HFF-Myc (cell line): ENCODE measurements at regions not wholly inside any gene's neighbourhood (a gene's known extent, or its start where the extent isn't known, plus 50 kb on each side); places are given as distances from the start of the nearest gene placed in this dataset.

Source experiments
- DNase-seq: peaks from one replicate; pipeline ENCODE4 v3.0.0-alpha.2; 2011; ENCODE audit warnings: low read depth; ENCODE audit errors: extremely low read depth
- H3K4me3 ChIP-seq: replicated peaks from 2 replicates; pipeline ENCODE4 v1.5.1; 2011; ENCODE audit warnings: low read depth, mild to moderate bottlenecking, control low read depth, low read length
- TF ChIP-seq, protein P1 (sequence below): IDR thresholded peaks from 2 replicates; pipeline ENCODE4 v1.5.1; 2012; ENCODE audit warnings: mild to moderate bottlenecking, low read depth, low read length, control low read depth; ENCODE audit errors: missing control alignments

DNA sequence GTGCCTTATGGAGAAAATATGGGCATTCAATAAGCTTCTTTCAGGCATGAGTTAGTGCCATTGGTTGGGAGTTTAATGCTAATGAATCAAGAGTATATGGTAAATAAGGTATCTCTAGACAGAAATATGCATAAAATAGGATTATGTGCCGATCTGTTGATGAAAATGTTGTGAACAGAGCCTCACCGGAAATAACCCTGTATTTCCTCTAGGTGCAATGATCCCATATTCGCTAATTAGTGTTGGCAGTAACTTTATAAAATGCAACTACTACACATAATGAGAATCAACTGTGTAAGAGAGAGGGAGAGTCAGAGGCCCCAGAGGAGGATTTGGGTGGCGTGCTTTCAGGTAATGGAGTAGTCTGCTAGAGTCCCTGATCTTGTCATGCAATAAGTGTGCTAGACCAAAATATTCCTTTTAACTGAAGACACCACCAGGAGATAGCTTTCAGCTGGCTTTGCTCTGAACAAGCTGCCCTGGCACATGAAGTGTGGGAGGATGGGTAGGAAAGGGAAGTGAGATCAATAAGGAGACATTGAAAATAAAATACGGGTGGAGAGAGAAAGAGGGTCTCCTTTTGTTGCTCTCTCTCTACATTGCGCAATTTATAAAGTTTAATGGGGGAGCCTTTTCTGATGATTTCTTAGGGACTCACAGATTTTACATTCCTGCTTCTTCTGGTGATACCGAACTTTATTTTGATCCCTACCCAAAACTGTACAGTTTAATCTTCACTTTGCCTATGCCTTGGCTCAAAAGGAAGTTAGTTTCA is 68.6 kb upstream of the PLXNC1 start:
- no peak for DNase-seq
- TF ChIP-seq, protein P1, sequence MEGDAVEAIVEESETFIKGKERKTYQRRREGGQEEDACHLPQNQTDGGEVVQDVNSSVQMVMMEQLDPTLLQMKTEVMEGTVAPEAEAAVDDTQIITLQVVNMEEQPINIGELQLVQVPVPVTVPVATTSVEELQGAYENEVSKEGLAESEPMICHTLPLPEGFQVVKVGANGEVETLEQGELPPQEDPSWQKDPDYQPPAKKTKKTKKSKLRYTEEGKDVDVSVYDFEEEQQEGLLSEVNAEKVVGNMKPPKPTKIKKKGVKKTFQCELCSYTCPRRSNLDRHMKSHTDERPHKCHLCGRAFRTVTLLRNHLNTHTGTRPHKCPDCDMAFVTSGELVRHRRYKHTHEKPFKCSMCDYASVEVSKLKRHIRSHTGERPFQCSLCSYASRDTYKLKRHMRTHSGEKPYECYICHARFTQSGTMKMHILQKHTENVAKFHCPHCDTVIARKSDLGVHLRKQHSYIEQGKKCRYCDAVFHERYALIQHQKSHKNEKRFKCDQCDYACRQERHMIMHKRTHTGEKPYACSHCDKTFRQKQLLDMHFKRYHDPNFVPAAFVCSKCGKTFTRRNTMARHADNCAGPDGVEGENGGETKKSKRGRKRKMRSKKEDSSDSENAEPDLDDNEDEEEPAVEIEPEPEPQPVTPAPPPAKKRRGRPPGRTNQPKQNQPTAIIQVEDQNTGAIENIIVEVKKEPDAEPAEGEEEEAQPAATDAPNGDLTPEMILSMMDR, result no peak
- H3K4me3 ChIP-seq, result no peak overlapping the region

DNA sequence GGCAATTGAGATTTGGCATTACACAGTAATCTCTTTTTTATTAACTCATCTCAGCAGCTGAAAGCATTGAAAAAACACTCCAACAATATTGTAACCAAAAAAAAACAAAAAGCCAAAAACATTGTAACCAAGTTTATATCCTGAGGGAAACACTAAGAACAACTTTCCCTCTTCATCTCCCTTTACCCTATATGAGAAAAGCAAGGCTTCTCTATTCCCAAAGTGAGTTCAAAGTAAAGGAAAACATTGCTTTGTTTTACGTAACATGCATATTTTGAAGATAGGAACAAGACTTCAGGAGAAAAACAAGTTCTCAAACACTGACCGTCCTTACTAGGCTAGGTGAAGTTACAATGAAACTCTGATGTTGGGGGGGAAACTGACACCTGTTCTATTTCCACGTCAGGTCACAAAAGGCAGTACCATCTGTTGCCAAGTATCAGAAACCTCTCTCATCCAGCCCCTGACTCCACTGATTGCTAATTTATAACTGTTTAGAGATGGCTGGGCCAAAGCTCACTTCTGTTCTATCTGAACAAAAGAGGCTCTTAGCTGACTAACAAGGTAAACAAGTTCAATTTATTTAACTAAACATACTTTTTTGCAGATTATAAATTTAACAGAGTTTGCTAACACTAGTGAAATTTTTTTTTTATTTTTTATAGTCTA is 67.9 kb upstream of the PLXNC1 start:
- TF ChIP-seq, protein P1, result no peak
- DNase-seq, result no peak
- no peak overlapping the region for H3K4me3 ChIP-seq

DNA sequence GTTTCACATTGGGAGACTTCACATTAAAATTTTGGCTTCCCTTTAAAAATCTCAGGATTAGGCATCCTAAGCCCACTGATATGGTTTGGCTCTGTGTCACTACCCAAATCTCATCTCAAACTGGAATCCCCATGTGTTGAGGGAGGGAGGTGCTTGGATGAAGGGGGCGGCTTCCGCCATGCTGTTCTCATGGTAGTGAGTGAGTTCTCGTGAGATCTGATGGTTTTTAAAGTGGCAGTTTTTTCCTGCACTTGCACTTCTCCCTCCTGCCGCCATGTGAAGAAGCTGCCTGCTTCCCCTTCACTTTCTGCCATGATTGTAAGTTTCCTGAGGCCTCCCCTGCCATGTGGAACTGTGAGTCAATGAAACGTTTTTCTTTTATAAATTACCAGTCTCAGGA is 65.7 kb upstream of the PLXNC1 start:
- TF ChIP-seq, protein P1, result no peak
- H3K4me3 ChIP-seq, result no peak overlapping the region
- DNase-seq, result no peak

DNA sequence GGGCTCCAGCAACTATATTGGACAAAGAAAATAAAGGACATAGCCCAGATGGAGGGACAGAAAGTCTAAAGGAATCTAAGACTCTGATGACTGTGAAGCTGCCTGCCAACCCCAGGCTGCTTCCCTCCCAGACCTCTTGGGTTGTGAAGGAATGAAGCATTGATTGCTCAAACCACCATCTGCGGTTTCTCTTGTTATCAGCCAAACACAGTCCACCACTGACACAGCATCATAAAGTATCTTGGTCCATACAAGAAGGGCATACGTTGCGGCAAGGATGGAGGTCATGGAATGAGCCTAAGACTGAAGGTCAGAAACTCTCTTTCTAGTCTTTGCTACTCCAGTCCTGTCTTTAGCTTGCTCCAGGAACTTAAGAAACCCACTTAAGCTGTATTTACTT is 58.5 kb upstream of the PLXNC1 start:
- DNase-seq, result no peak
- TF ChIP-seq, protein P1, result no peak
- no peak overlapping the region for H3K4me3 ChIP-seq

DNA sequence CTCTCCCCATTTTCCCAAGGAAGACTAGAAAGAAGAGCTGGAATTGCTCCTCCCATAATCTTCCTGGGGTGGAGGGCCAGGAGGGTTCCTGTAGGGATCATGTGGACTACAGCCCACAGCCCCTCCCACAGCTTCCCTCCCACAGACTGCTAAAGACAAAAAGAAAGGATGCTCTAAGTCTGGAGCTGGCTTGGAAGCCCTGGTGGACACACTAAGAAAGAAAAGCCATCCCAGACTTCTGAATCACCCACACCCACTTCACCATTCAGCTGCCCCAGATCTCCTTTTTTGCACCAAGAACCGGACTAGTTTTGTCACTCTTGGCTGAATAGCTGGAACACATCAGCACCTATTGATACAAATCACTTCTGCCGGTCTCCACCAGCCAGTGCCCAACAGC is 56.8 kb upstream of the PLXNC1 start:
- no peak for DNase-seq
- H3K4me3 ChIP-seq, result no peak overlapping the region
- TF ChIP-seq, protein P1, result no peak

DNA sequence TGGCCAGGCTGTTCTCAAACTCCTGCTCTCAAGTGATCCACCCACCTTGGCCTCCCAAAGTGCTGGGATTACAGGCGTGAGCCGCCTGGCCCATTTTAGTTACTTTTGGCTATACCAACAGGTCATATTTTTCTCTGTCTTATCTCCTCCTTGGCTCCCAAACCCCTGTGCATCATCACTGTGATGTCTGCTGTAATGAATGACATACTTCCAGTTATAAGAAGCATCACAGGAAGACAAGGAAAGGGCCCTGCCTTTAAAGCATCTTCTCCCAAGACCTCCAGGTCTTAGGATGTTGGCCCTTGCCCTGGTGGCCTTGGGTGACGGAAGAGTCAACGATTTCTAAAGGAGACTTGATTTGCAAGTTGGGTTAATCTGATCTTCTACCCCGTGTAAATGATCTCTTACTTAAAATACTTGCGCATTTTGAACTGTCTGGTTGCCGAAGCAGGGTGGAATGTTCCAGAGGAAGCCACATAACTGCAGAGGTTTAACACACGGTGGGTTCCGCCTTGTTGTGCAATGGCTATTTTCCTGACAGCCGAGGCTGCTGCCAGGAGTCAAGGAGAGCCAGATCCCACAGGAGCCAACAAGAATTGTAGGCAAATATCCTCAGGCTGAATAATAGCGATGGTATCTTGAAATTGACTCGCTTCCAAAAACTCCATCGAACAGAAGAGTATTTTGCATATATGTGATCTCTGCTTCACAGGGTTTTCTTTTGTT is 55.7 kb upstream of the PLXNC1 start:
- TF ChIP-seq, protein P1, result no peak
- DNase-seq, result no peak

More for the DNA sequence above, 55.7 kb upstream of the PLXNC1 start:
- no peak overlapping the region for H3K4me3 ChIP-seq
